HG03575 (cell line): ENCODE measurements at regions not wholly inside any gene's neighbourhood (a gene's known extent, or its start where the extent isn't known, plus 50 kb on each side); places are given as distances from the start of the nearest gene placed in this dataset.
"Not testable (repeated sequence)": the region's sequence is repeated elsewhere in the genome, so short reads cannot be mapped to it uniquely, and the experiment has no call there.

ENCODE experiments used
- ATAC-seq: cut with Tn5 transposase; IDR thresholded peaks from one replicate; pipeline ENCODE4 v1.9.1; 2021; ENCODE audit not compliant: unreplicated experiment, insufficient number of reproducible peaks, low FRiP score; ENCODE audit errors: extremely low read depth

DNA sequence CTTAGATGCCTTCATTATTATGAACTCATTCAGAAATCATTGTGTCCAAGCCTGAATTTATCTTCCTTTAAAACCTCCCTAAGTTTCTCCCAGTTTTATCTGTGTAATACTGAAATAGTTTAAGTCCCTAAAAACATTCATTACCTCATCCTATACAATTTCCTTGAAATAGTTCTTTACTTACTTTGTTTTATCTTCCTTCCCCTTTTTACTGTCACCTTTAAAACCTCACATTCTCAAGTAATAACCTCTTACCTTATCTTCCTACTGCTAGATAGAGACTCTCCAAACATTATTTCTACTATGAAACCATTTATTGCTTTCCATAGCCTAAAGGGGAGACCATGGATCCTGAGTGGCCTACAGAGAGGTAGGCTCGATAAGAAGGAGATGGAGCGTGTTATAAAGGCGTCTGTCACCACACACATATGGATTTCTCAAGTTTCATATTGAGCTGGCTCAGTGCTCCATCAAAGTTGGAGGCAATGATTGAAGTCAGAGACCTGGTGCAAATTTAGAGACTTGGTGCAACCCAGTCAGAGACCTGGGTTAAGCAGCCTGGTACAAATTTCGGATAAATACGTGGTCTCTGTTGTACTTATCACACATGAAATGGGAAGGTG, 140.4 kb downstream of the NFKBIZ start:
- ATAC-seq = no peak

GRCh38 chr3:101992863-101993262, 143.5 kb downstream of the NFKBIZ start:
- no peak for ATAC-seq

- ATAC-seq = no peak
Observed at GRCh38 chr3:101994386-101994785, 145.1 kb downstream of the NFKBIZ start.

DNA sequence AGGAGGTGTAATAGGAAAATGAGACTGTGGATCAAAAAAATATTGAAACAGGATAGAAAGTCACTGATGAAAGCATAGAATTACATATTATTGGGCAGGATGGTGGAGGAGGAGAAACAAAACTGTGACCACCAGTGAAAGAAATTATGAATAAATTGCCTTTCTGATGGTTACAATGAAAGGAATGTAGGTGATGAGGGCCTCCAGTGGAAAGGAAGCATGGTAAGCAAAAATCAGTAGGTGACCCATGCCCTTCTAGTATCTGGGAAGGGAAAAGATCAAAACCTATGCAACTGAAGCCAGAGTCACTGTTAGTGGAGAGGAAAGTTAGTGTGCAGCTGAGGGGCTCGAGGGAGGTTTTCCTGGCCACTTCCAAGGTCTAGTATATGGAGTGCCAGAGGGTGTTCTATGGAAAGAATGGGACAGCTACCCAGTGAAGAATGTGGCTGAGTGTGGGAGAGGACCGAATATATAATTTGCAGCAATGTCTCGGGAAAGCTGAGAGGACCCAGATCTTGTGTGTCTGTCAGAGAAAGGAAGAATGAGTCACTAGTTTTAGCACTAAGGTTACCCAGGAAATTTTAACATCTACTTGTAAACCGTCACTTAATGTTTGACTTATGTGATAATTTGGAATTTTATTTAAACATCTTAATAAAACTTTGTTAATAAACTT, 146.2 kb downstream of the NFKBIZ start:
- no peak for ATAC-seq

DNA sequence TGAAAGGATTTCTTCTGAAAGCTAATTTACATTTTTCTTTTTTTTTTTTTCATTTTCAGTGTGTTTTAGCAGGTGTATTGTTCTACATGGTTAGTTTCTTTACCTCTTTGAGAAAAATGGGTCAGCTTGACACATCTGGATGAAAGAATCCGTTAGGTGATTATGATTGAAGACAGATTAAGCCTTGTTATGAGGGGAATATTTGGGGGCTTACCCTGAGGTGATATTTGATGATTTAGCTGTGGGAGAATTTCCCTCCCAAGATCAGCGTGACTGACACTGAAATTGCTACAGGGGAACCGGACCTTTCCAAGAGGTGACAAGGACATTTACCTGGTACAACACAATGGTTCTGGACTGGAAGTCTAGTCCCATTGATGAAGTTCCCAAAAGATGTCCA, 147.5 kb downstream of the NFKBIZ start:
- ATAC-seq = no peak

DNA sequence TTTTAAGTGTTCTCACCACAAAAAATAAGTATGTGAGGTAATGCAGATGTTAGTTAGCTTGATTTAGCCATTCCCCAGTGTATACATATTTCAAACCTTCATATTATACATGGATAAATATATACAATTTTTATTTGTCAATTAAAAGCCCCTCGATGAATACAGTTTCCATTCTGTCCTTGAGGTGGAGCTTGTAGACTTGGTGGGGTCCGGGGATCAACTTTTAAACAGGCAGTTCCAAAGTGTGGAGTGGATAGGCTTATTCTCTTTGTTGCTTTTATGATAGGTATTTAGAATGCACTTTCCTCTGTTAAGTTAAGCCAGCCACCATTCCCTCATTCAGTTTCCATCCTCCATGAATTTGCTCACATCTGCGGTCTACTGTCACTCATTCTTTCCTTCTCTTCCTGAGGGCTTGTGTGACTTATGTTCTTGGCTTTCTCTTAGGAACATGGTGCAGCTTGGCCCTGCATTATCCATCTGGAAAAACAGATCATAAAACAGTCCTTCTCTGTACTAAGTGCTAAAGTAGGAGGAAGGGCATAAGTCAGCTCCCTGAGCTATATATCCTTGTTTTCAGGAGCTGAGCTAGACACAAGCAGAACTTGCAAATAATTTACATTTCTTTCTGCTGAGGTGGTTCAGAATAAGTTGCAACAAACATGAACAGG, 149.1 kb downstream of the NFKBIZ start:
- ATAC-seq = no peak

GRCh38 chr3:101999177-101999779, 150.0 kb downstream of the NFKBIZ start:
- ATAC-seq = no peak

- no peak for ATAC-seq
Observed at GRCh38 chr3:102000620-102001209, 151.4 kb downstream of the NFKBIZ start.

DNA sequence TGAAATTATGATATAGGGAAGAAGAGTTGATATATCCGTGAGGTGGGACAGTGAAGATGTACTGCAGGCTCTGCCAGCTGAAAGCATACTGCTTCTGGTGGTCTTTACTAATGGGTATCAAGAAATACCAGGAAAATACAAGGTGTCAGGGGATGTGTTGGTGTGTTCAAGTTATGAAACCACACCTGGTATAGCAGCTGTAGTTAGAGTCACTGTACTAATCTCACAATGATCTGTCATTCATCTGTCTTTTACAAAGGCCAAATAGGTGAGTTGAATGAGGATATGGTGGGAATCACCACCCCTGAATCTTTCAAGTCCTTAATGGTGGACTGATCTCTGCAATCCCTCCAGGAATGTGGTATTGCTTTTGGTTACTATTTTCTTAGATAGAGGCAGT, 152.7 kb downstream of the NFKBIZ start:
- ATAC-seq = no peak

- ATAC-seq = no peak
Observed at GRCh38 chr3:102004561-102004960, 155.2 kb downstream of the NFKBIZ start.

DNA sequence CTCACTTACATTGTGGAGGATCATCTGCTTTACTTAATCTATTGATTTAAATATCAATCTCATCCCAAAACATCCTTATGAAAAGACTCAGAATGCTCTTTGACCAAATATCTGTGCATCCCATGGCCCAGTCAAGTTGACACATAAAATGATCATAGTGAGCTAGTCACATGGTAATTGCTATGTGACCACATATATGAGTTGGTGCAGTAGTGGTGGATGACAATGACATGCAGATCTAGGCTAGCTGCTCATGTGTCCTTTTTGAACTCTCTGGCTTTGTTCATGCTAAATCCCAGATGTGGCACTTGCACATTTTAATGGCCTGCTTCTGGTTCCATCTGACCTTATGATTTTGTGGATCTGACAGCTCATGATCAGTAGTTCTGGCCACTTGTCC, 156.2 kb downstream of the NFKBIZ start:
- no peak for ATAC-seq

GRCh38 chr3:102006812-102007485, 157.6 kb downstream of the NFKBIZ start:
- no peak for ATAC-seq

GRCh38 chr3:102008436-102008835, 159.1 kb downstream of the NFKBIZ start:
- not testable (repeated sequence) for ATAC-seq

DNA sequence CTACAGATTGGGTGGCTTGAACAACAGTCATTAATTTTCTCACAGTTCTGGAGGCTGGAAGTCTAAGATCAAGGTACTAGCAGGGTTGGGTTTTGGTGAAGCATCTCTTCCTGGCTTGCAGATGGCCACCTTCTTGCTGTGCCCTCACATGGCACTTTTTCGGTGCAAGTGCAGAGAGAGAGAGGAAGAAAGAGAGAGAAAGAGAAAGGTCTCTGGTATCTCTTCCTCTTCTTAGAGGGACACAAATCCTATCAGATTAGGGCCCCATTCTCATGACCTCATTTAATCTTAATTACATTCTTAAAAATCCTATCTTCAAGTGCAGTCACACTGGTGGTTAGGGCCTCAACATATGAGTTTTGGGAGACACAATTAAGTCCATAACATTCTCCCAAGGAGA, 167.1 kb downstream of the NFKBIZ start:
- no peak for ATAC-seq

GRCh38 chr3:102017784-102018183, 168.5 kb downstream of the NFKBIZ start:
- no peak for ATAC-seq

GRCh38 chr3:102018551-102018950, 169.2 kb downstream of the NFKBIZ start:
- ATAC-seq = no peak

- ATAC-seq = no peak
Observed at GRCh38 chr3:102020735-102021134, 171.4 kb downstream of the NFKBIZ start.

DNA sequence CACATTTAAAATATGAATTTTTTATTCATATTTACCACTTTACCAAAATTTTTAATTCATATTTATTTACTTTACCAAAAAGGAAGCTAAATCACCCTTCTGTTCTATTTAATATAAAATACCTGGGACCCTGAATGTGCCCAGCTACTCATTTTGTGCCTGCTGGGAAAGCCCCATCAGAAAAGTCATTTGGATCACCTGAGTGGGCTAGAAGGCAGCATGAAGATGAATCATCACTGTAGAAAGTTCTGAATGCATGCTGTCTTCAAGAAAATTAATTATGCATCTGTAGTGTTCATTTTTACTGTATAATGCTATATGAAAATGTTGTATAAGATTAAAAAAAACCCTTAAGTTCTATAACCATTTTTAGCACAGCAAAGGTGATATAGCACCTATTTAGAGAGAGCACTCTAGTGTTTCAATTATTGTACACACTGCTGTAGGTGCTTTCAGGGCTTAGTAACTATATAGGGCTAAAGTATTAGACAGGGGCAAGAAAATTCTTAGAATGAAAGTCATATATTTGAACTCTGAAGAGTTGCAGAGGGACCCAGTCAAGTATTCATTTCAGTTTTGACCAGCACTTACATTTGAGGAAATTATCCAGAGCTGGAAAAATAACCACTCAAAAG, 175.1 kb downstream of the NFKBIZ start:
- no peak for ATAC-seq
